ENCODE measurements at regions not wholly inside any gene's neighbourhood (a gene's known extent, or its start where the extent isn't known, plus 50 kb on each side); places are given as distances from the start of the nearest gene placed in this dataset.

GRCh38 chr18:22282311-22283115, 113.1 kb downstream of the GATA6 start:
- TF ChIP-seq, protein P1, sequence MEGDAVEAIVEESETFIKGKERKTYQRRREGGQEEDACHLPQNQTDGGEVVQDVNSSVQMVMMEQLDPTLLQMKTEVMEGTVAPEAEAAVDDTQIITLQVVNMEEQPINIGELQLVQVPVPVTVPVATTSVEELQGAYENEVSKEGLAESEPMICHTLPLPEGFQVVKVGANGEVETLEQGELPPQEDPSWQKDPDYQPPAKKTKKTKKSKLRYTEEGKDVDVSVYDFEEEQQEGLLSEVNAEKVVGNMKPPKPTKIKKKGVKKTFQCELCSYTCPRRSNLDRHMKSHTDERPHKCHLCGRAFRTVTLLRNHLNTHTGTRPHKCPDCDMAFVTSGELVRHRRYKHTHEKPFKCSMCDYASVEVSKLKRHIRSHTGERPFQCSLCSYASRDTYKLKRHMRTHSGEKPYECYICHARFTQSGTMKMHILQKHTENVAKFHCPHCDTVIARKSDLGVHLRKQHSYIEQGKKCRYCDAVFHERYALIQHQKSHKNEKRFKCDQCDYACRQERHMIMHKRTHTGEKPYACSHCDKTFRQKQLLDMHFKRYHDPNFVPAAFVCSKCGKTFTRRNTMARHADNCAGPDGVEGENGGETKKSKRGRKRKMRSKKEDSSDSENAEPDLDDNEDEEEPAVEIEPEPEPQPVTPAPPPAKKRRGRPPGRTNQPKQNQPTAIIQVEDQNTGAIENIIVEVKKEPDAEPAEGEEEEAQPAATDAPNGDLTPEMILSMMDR (IDR thresholded peaks at IDR 0.05; ENCODE audit: insufficient read depth, low read depth, low read length) = no peak
- no peak for TF ChIP-seq EZH2 (IDR thresholded peaks at IDR 0.05; ENCODE audit: insufficient read depth, low read length)

All from astrocyte (in vitro differentiated cells and primary cell).